Astrocyte (in vitro differentiated cells and primary cell): ENCODE measurements at regions not wholly inside any gene's neighbourhood (a gene's known extent, or its start where the extent isn't known, plus 50 kb on each side); places are given as distances from the start of the nearest gene placed in this dataset.

ENCODE experiments used
- DNase-seq: peaks from one replicate; pipeline ENCODE4 v3.0.0-alpha.2; 2010; ENCODE audit warnings: low read depth
- FAIRE-seq: peaks from 2 replicates; lab custom pipeline; 2011; peaks lifted over from hg19 to GRCh38; lab: Jason Lieb, UNC
- H2AFZ ChIP-seq: 2 replicates; pipeline ENCODE4 v1.6.0; 2012; ENCODE audit warnings: low read depth, low read length, inconsistent platforms
- H3K27ac ChIP-seq: 2 replicates; pipeline ENCODE4 v1.5.1; 2011; ENCODE audit warnings: low read depth, low read length, inconsistent platforms
- H3K27me3 ChIP-seq: 2 replicates; pipeline ENCODE4 v1.6.0; 2011; ENCODE audit warnings: low read length, inconsistent platforms; ENCODE audit not compliant: insufficient read depth
- H3K36me3 ChIP-seq: 2 replicates; pipeline ENCODE4 v1.5.1; 2011; ENCODE audit warnings: low read length, inconsistent platforms; ENCODE audit not compliant: insufficient read depth
- H3K4me1 ChIP-seq: 2 replicates; pipeline ENCODE4 v1.5.1; 2011; ENCODE audit warnings: low read length, inconsistent platforms; ENCODE audit not compliant: insufficient read depth
- H3K4me2 ChIP-seq: 2 replicates; pipeline ENCODE4 v1.6.0; 2012; ENCODE audit warnings: low read length, inconsistent platforms
- H3K4me3 ChIP-seq: 2 replicates; pipeline ENCODE4 v1.5.1; 2011; ENCODE audit warnings: low read depth, mild to moderate bottlenecking, low read length, inconsistent platforms; ENCODE audit not compliant: insufficient read depth
- H3K79me2 ChIP-seq: 2 replicates; pipeline ENCODE4 v1.6.0; 2012; ENCODE audit warnings: mild to moderate bottlenecking, low read length, inconsistent platforms; ENCODE audit not compliant: insufficient read depth
- H3K9ac ChIP-seq: 2 replicates; pipeline ENCODE4 v1.6.0; 2012; ENCODE audit warnings: mild to moderate bottlenecking, low read length, inconsistent platforms
- H3K9me3 ChIP-seq: 2 replicates; pipeline ENCODE4 v1.5.1; 2012; ENCODE audit warnings: low read depth, mild to moderate bottlenecking, low read length, inconsistent platforms; ENCODE audit not compliant: insufficient read depth
- H4K20me1 ChIP-seq: 2 replicates; pipeline ENCODE4 v1.6.0; 2012; ENCODE audit warnings: low read length, inconsistent platforms; ENCODE audit not compliant: insufficient read depth
- H3K27ac Mint-ChIP-seq: one replicate; pipeline ENCODE4 v1.8.0; 2021; ENCODE audit warnings: mild to moderate bottlenecking, mixed read lengths; ENCODE audit not compliant: unreplicated experiment
- H3K27me3 Mint-ChIP-seq: one replicate; pipeline ENCODE4 v1.8.0; 2021; ENCODE audit warnings: low read depth, mixed read lengths; ENCODE audit not compliant: unreplicated experiment
- H3K36me3 Mint-ChIP-seq: one replicate; pipeline ENCODE4 v1.8.0; 2021; ENCODE audit warnings: low read depth, mixed read lengths; ENCODE audit not compliant: unreplicated experiment
- H3K4me1 Mint-ChIP-seq: one replicate; pipeline ENCODE4 v1.8.0; 2021; ENCODE audit warnings: low read depth, mixed read lengths; ENCODE audit not compliant: unreplicated experiment
- H3K4me3 Mint-ChIP-seq: one replicate; pipeline ENCODE4 v1.8.0; 2021; ENCODE audit warnings: mild to moderate bottlenecking, moderate library complexity, mixed read lengths; ENCODE audit not compliant: unreplicated experiment
- H3K9me3 Mint-ChIP-seq: one replicate; pipeline ENCODE4 v1.8.0; 2021; ENCODE audit warnings: mild to moderate bottlenecking, mixed read lengths; ENCODE audit not compliant: unreplicated experiment
- EZH2 ChIP-seq: IDR thresholded peaks from 2 replicates; pipeline ENCODE4 v1.6.1; 2012; ENCODE audit warnings: mild to moderate bottlenecking, low read length, inconsistent platforms; ENCODE audit not compliant: insufficient read depth
- TF ChIP-seq, protein P1 (sequence below): IDR thresholded peaks from 2 replicates; pipeline ENCODE4 v1.5.1; 2011; ENCODE audit warnings: low read depth, mild to moderate bottlenecking, inconsistent platforms, low read length, moderate library complexity; ENCODE audit not compliant: insufficient read depth

- TF ChIP-seq, protein P1, sequence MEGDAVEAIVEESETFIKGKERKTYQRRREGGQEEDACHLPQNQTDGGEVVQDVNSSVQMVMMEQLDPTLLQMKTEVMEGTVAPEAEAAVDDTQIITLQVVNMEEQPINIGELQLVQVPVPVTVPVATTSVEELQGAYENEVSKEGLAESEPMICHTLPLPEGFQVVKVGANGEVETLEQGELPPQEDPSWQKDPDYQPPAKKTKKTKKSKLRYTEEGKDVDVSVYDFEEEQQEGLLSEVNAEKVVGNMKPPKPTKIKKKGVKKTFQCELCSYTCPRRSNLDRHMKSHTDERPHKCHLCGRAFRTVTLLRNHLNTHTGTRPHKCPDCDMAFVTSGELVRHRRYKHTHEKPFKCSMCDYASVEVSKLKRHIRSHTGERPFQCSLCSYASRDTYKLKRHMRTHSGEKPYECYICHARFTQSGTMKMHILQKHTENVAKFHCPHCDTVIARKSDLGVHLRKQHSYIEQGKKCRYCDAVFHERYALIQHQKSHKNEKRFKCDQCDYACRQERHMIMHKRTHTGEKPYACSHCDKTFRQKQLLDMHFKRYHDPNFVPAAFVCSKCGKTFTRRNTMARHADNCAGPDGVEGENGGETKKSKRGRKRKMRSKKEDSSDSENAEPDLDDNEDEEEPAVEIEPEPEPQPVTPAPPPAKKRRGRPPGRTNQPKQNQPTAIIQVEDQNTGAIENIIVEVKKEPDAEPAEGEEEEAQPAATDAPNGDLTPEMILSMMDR: no peak
- no peak for TF ChIP-seq EZH2
- no peak overlapping the region for H2AFZ ChIP-seq
- DNase-seq (no peak), FAIRE-seq (no peak)
- no peaks in the 10 kb centered on the region for H4K20me1 ChIP-seq
- no peak overlapping the region for H3K27ac Mint-ChIP-seq
- no peak overlapping the region for H3K4me2 ChIP-seq
- H3K4me3 Mint-ChIP-seq: no peak overlapping the region
- H3K79me2 ChIP-seq: no peaks in the 10 kb centered on the region
- H3K4me1 Mint-ChIP-seq: no peaks in the 10 kb centered on the region
- H3K36me3 ChIP-seq: no peaks in the 10 kb centered on the region
- peaks cover 4% of the 10 kb centered on the region for H3K36me3 Mint-ChIP-seq
- no peak overlapping the region for H3K27ac ChIP-seq
- H3K4me3 ChIP-seq: no peak overlapping the region
- H3K9ac ChIP-seq: no peak overlapping the region
- H3K27me3 Mint-ChIP-seq: peaks cover 49% of the 10 kb centered on the region
- peaks cover 19% of the 10 kb centered on the region for H3K27me3 ChIP-seq
- peaks cover 23% of the 10 kb centered on the region for H3K9me3 Mint-ChIP-seq
- no peaks in the 10 kb centered on the region for H3K4me1 ChIP-seq
- no peaks in the 10 kb centered on the region for H3K9me3 ChIP-seq
Observed at GRCh38 chr11:45037434-45038005, 86.8 kb upstream of the TP53I11 start.

DNA sequence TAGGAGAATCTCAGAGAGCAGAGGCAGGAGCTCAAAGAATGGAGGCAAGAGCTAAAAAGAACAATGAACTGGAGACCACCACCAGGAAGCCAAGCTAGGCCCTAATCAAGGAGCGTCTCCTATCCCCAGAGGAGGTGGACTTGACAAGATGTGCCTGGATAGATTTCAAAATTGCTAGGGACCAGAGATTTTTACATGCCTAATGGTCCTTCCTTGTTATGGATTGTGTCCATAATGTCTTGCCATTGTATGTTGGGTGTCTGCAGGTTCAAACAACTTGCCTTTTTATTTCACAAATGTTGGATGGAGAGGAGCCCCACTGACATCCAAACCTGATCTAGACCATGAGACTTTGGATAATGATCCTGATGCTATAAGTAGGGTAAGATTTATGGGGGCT, 88.2 kb upstream of the TP53I11 start:
- no peaks in the 10 kb centered on the region for H3K4me1 Mint-ChIP-seq
- Histone ChIP-seq H3K9ac (no peak overlapping the region), H3K36me3 (no peaks in the 10 kb centered on the region)

GRCh38 chr11:45041596-45041995, 90.9 kb upstream of the TP53I11 start:
- H3K4me1 Mint-ChIP-seq: peaks cover 9% of the 10 kb centered on the region
- H3K27ac ChIP-seq: no peak overlapping the region
- no peaks in the 10 kb centered on the region for H3K9me3 ChIP-seq
- TF ChIP-seq, protein P1: no peak
- TF ChIP-seq EZH2: no peak
- no peak overlapping the region for H3K4me3 ChIP-seq
- H3K27me3 ChIP-seq: peaks cover 13% of the 10 kb centered on the region
- H3K9ac ChIP-seq: no peak overlapping the region
- no peak overlapping the region for H2AFZ ChIP-seq
- peaks cover 45% of the 10 kb centered on the region for H3K27me3 Mint-ChIP-seq
- H3K4me1 ChIP-seq: peaks cover 10% of the 10 kb centered on the region
- no peaks in the 10 kb centered on the region for H4K20me1 ChIP-seq
- H3K36me3 Mint-ChIP-seq: peaks cover 2% of the 10 kb centered on the region
- no peak for DNase-seq
- H3K27ac Mint-ChIP-seq: no peak overlapping the region
- no peaks in the 10 kb centered on the region for H3K79me2 ChIP-seq
- no peak for FAIRE-seq
- H3K36me3 ChIP-seq: no peaks in the 10 kb centered on the region
- H3K4me2 ChIP-seq: no peak overlapping the region
- peaks cover 19% of the 10 kb centered on the region for H3K9me3 Mint-ChIP-seq
- H3K4me3 Mint-ChIP-seq: no peak overlapping the region

More for the DNA sequence above, 88.2 kb upstream of the TP53I11 start:
- H2AFZ ChIP-seq: no peak overlapping the region
- no peaks in the 10 kb centered on the region for H3K9me3 ChIP-seq
- Mint-ChIP-seq H3K27ac (no peak overlapping the region), H3K4me3 (no peak overlapping the region), H3K9me3 (peaks cover 17% of the 10 kb centered on the region), H3K36me3 (peaks cover 2% of the 10 kb centered on the region), H3K27me3 (peaks cover 42% of the 10 kb centered on the region)
- H3K27me3 ChIP-seq: peaks cover 13% of the 10 kb centered on the region
- no peak for DNase-seq
- H3K4me1 ChIP-seq: no peaks in the 10 kb centered on the region
- FAIRE-seq: no peak
- H3K27ac ChIP-seq: no peak overlapping the region
- H3K4me2 ChIP-seq: no peak overlapping the region
- no peaks in the 10 kb centered on the region for H4K20me1 ChIP-seq
- TF ChIP-seq, protein P1: no peak
- TF ChIP-seq EZH2: no peak
- no peak overlapping the region for H3K4me3 ChIP-seq
- H3K79me2 ChIP-seq: no peaks in the 10 kb centered on the region
